ENCODE measurements at regions not wholly inside any gene's neighbourhood (a gene's known extent, or its start where the extent isn't known, plus 50 kb on each side); places are given as distances from the start of the nearest gene placed in this dataset.

DNA sequence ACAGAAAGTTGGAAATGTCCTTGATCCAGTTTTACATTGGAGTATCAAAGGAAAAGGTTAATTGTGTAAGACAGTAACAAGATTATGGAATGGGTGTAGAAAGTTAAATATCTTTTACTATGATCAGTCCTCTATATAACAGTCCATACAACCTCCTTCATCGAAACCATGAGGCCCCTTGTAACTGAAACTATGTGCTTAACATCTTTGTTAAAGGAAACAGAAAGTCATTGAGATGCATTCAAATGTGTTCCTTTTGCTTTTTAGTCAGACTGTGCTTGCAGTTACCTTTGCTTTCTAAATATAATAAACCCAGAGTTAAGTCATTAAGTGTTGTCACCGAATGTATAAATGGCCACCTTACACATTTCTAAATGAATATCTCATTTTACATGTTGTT, 1298.5 kb downstream of the ROBO2 start:
- TF ChIP-seq, protein P1, sequence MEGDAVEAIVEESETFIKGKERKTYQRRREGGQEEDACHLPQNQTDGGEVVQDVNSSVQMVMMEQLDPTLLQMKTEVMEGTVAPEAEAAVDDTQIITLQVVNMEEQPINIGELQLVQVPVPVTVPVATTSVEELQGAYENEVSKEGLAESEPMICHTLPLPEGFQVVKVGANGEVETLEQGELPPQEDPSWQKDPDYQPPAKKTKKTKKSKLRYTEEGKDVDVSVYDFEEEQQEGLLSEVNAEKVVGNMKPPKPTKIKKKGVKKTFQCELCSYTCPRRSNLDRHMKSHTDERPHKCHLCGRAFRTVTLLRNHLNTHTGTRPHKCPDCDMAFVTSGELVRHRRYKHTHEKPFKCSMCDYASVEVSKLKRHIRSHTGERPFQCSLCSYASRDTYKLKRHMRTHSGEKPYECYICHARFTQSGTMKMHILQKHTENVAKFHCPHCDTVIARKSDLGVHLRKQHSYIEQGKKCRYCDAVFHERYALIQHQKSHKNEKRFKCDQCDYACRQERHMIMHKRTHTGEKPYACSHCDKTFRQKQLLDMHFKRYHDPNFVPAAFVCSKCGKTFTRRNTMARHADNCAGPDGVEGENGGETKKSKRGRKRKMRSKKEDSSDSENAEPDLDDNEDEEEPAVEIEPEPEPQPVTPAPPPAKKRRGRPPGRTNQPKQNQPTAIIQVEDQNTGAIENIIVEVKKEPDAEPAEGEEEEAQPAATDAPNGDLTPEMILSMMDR (IDR thresholded peaks at IDR 0.05): no peak
- no peak for TF ChIP-seq POLR2A (IDR thresholded peaks at IDR 0.05)

Measured in testis (tissue), 2 donors.